Activated CD8-positive, alpha-beta memory T cell treated with anti-CD3 and anti-CD28 coated beads for 1 hour (primary cell): ENCODE measurements at regions not wholly inside any gene's neighbourhood (a gene's known extent, or its start where the extent isn't known, plus 50 kb on each side); places are given as distances from the start of the nearest gene placed in this dataset.
"Not testable (repeated sequence)": the region's sequence is repeated elsewhere in the genome, so short reads cannot be mapped to it uniquely, and the experiment has no call there.

ENCODE experiments used
- DNase-seq, 2 donors: peaks; one replicate each; pipeline ENCODE4 v3.0.0-alpha.2; 2020; ENCODE audit warnings: low read depth in 1 of 2; ENCODE audit errors: extremely low read depth in 1 of 2

DNA sequence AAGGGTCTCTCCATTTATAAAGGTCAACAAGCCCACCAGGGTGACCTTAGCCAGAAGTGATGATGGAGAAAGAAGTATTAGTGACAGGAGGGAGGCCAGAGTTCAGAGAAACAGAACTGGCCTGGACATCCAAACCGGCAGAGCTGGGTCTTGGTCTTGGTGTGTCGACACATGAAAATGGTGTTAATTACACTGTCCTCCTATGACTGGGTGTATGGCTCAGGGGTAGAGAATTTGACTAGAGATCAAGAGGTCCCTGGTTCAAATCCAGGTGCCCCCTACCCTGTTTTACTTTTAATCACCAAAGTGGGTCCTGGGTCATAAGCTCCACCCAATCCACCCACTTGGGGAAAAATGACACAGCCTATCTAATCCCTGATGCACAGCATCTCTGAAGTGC lies 110.6 kb upstream of the ZNF746 start:
- DNase-seq = no peak

DNA sequence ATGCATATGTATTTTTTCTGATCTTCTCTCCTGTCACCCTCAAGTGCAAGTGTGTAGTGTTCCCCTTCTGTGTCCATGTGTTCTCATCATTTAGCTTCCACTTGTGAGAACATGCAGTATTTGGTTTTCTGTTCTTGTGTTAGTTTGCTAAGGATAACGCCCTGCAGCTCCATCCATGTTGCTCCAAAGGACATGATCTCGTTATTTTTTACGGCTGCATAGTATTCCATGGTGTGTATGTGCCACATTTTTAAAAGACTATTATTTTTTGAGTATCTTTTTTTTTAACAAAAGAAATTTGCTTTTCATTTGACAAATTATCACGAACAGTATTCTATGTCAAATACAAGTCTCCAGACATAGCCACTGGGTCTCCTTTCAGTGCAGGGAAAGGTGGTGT lies 110.1 kb upstream of the ZNF746 start:
- DNase-seq = no peak

DNA sequence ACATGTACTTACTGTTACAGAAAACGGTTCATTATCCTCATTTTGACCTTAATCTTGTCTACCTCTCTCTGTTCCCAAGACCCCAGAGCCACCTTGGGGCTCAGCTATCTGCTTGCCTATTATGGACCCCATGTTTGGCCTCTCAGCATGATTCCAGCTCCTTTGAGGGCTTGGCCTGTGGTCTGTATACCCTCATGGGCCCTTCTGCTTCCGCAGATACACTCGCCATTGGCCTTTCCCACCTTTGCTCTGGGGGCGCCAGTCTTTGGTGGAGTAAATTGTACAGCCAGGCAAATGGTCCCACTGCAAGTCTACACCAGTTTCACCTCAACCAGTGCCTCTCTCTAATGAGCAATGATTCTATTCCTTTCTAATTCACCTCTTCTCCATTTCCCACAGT lies 109.2 kb upstream of the ZNF746 start:
- DNase-seq = no peak

DNA sequence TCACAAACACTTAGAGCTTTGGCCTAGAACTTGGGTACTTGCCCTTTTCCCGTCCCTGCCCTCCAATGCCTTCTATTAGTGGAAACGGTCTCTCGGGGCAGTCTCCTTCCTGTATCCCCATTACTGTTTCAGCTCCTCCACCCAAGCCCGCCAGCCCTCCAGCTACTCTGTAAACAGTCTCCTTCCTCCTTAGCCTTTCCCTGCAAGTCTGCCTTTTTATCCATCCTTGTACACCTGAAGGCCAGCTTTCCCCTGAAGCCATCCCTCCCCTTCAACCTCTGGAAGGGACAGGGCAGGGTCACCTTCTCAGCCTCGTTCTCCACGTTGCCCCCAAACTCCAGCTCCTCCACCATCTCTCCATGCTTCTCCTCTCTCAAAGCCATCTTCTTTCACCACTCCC lies 108.1 kb upstream of the ZNF746 start:
- no peak for DNase-seq

DNA sequence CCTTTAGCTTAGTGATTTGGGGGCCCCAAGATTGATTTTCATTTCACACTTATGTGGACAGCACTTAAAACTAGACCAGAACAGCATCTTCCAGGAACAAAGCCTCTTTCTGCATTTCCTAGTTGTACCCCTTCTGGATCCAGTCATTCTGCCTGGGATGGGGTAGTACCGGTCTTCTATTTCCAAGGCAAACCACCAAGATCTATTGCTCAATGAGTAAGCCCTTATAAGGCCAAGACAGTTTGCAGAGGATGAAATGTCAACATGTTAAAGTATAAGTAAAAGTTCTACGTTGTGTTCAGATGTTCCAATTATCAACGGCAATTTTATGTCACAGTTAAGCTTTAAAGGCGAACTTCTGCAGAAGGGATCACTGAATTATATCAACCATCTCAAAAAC lies 106.9 kb upstream of the ZNF746 start:
- no peak for DNase-seq

DNA sequence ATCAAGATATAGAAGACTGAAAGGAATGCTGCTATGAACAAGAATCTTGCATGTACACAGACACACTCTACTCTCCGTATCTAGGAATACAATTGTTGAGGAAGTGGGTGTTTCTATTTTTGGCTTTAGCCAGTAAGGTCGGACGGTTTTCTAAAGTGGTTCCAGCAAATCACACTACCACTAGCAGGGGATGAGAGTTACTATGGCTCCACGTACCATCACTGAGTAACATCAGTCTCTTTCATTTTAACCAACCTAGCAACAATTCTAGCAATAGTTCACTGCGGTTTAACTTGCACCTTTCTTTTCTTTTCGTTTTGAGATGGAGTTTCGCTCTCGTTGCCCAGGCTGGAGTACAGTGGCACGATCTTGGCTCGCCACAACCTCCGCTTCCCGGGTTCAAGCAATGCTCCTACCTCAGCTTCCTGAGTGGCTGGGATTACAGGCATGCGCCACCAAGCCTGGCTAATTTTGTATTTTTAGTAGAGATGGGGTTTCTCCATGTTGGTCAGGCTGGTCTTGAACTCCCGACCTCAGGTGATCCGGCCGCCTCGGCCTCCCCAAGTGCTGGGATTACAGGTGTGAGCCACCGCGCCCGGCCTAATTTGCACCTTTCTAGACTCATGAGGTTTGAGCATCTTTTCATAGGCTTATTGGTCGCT lies 103.2 kb upstream of the ZNF746 start:
- DNase-seq = not testable (repeated sequence)

DNA sequence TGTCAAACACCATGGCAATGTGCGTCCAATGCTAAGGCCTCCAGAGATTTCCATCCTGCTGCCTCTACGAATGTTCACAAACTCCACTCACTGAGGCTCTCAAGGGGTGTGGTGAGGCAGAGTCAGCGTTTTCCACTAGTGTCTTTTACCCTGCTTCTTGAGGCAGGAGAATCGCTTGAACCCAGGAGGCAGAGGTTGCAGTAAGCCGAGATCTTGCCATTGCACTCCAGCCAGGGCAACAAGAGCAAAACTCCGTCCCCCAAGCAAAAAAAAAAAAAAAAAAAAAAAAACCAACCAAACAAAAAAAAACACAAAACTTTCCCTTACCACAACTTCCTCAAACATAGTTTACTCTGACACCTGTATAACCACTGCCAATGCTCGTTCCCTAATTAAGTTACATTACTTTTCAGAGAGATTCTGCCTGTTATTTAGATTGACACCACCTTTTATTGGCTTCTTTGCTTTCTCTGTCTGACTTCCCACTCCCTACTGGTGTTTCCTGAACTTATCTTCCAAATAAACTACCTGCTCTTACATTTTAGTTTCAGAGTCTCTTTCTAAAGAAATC lies 102.1 kb upstream of the ZNF746 start:
- DNase-seq = no peak

DNA sequence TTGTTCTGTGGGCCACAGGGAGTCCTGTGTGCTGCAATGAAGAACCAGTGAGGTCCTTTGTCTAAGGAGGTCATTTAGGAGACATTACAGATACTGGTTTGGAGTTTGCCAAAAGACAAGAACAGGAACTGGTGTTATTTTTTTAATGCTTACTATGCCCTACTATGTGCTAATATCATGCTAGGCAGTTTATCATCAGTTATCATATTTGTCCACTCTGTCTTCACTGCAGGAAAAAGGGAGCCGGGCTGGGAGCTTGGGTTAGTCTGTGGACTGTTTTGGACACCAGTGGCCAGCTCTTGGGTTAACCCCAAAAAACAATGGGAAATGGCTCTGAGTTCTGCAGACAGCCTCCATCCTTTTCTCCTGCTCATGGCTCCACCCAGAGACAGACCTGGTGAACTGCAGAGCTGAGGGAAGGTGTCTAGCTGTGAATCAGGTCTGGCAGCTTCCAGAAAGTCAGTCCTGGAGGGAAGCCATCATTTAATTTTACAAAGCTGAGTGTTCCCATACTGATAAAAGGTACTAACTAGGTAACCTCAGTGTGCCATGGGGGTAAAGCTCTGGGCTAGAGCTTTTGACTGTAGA lies 101.2 kb upstream of the ZNF746 start:
- no peak for DNase-seq

DNA sequence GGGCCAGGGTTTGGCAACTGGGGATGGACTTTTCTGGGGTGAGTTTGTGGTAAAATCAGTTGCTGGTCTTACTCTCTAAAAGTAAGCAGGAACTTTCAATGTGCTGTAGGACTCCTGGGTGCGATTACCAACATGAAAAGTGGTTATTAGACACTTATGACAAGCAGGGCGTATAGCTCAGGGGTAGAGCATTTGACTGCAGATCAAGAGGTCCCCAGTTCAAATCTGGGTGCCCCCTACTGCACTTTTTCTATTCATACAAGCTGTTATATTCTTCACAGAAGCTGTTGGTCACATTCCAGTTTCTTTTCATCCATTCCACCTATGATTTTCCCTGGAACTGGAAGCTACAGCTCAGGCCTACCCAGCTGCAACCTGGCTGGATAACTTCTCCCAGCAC lies 100.2 kb upstream of the ZNF746 start:
- not testable (repeated sequence) for DNase-seq

DNA sequence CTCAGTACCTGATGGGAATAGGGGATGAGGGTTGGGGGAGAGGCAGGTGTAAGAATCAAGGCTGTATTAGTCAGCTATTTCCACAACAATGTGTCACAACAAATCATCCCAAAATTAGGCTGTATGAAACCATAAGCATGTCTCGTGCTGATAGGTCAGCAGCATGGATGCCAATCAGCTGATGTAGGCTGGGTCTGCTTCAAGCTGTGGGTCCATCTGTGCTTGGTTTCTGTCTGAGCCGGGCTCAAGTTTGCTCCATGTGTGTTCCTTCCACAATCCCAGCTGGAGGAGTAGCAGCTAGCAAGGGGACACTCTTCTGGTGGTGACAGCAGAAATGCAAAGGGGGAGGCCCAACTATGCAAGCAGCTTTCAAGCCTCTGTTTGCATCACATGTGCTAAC lies 97.9 kb upstream of the ZNF746 start:
- DNase-seq = no peak

DNA sequence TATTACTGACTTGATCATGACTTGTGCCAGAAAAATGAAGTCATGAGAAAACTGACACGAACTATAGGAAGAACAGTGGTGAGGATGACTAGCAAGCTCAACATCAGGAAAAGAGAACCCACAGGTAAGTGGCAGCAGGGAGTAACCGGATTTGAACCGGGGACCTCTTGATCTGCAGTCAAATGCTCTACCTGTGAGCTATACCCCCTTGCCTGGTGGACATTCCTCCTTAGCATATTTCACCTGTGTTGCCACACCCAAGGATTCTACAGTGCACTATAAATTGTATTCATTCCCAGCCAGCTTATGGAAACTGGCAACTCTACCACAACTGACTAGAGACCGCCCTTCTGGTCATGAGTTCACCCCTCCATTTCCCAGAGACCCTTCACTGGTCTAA lies 97.5 kb upstream of the ZNF746 start:
- DNase-seq = no peak

DNA sequence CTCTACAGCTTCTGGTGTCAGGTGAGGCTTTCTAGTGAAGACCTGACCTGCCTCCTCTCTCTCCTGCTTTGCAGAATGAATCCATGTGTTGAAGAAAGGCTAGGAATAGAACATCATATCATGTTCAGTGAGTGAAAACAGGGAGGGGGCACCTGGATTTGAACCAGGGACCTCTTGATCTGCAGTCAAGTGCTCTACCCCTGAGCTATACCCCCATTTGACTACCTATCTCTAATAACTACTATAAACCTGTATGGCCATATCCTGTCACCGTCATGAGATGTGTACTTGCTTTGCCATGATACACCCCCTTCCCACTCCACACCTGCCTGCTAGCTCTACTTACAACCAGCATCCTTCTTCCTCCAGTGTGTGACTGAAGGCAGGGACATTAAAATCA lies 91.3 kb upstream of the ZNF746 start:
- DNase-seq = no peak

DNA sequence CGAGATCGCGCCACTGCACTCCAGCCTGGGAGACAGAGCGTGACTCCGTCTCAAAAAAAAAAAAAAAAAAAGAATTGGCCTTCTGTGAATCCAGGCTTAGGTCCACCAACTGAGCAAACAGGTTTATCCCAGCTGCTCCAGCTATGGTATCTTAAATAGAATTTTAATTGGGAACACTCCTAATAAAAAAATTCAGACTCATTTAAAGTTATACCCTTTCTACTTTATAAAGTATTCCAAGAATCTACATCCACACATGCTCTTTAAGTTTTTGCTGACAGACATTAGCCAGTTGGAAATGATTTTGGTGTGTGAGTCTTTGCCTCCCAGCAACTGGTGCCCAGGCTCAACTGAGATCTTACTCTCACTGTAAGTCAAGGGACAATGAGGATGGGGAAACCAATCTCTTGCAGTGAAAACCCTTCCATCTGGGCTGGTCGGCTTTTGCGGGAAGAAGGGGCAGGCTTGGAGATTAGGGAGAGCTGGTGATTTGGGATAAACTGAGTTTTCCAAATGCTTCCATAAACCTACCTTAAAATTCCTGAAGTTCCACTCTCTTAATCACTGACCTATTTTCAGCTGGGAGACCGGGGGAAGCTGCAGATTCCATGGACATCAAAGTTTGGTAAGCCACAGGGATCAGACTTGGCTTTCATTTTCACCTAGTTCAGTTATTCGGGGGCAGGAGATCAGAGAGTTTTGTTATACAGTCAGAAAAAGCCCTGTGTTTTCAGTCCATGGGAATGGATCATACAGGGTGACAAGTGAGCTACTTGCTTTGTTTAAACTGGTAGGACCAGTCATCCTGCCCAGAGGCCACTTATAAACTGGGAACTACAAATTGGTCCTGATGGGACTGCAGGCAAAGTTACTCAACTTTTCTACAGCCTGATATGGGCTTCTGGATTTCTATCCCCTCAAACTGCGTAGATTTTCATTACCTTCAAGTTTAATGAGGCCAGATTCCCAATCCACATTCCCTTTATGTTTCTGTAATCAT lies 89.3 kb upstream of the ZNF746 start:
- DNase-seq = no peak

DNA sequence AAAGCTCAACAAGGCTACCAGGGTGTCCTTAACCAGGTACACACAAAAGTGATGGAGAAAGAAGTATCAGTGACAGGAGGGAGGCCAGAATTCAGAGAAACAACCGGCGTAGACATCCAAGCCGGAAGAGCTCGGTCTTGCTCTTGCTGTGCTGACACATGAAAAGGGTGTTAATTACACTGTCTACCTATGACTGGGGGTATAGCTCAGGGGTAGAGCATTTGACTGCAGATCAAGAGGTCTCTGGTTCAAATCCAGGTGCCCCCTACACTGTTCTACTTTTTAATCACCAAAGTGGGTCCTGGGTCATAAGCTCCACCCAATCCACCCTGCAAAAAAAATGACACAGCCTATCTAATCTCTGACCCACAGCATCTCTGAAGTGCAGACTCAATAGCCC lies 86.9 kb upstream of the ZNF746 start:
- no peak for DNase-seq

DNA sequence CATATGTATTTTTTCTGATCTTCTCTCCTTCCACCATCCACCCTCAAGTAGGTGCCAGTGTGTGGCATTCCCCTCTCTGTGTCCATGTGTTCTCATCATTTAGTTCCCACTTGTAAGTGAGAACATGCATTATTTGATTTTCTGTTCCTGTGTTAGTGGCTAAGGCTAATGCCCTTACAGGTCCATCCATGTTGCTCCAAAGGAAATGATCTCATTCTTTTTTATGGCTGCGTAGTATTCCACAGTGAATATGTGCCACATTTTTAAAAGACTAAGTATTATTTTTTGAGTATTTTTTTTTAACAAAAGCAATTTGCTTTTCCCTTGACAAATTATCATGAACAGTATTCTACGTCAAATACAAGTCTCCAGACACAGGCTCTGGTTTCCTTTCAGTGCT lies 86.4 kb upstream of the ZNF746 start:
- no peak for DNase-seq

DNA sequence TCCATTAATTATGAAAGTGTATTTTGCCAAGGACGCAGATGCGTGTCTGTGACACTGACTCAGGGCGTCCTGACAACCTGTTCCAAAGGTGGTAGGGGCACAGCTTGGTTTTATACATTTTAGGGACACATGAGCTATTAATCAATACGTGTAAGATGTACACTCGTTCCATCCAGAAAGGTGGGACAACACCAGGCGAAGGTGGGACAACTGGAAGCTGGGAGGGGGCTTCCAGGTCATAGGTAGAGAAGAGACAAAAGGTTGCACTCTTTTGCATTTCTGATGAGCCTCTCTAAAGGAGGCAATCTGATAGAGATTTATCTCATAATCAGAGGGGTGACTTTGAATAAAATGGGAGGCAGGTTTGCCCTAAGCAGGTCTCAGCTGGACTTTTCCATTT lies 82.7 kb upstream of the ZNF746 start:
- no peak for DNase-seq

DNA sequence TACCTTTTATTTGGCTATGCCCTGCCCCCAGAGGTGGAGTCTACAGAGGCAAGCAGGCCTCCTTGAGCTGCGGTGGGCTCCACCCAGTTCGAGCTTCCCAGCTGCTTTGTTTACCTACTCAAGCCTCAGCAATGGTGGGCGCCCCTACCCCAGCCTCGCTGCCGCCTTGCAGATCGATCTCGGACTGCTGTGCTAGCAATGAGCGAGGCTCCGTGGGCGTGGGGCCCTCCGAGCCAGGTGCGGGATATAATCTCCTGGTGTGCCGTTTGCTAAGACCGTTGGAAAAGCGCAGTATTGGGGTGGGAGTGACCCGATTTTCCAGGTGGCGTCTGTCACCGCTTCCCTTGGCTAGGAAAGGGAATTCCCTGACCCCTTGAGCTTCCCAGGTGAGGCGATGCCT lies 81.8 kb upstream of the ZNF746 start:
- DNase-seq = not testable (repeated sequence)

DNA sequence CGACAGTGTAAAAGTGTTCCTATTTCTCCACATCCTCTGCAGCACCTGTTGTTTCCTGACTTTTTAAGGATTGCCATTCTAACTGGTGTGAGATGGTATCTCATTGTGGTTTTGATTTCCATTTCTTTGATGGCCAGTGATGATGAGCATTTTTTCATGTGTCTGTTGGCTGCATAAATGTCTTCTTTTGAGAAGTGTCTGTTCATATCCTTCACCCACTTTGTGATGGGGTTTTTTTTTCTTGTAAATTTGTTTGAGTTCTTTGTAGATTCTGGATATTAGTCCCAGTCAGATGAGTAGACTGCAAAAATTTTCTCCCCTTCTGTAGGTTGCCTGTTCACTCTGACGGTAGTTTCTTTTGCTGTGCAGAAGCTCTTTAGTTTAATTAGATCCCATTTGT lies 76.8 kb upstream of the ZNF746 start:
- DNase-seq = not testable (repeated sequence)

DNA sequence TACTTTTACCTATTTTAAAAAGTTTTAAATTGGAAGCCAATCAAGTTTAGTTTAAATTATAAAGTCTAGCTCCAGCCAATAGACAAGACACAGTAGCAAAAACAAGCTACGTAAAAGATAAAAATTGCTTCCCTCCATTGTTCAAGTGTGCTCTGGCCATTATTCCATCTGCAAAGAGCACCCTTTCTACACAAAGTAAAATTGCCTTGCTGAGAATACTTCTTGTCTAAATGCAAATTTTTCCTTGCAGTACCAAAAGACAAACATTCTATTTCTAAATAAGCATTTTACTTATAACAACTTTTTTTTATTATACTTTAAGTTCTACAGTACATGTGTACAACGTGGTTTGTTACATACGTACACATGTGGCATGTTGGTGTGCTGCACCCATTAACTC lies 75.9 kb upstream of the ZNF746 start:
- DNase-seq = no peak

DNA sequence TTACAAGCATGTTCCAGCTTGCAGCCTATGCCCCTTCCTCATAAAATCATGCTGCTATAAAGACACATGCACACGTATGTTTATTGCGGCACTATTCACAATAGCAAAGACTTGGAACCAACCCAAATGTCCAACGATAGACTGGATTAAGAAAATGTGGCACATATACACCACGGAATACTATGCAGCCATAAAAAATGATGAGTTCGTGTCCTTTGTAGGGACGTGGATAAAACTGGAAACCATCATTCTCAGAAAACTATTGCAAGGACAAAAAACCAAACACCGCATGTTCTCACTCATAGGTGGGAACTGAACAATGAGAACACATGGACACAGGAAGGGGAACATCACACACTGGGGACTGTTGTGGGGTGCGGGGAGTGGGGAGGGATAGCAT lies 75.3 kb upstream of the ZNF746 start:
- DNase-seq = not testable (repeated sequence)

DNA sequence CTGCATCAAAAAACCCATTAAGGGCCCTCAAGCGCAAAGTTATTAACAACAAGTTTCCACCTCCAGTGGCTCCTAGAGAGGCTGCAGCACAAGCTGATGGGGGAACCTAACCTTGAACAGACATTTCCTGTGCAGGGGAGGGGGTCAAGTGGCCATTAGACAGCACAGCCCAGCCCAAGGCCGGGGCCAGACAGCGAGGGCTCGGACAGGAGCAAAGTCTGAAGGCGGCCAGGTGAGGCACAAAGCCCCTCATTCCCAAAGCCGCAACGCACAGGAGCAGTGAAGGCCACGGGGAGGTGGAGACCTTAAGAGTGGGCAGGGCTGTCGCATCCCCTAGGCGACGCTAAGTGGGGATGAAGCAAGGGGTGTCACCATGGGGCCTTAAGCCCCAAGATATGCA lies 73.2 kb upstream of the ZNF746 start:
- DNase-seq = no peak
